ENCODE measurements at regions not wholly inside any gene's neighbourhood (a gene's known extent, or its start where the extent isn't known, plus 50 kb on each side); places are given as distances from the start of the nearest gene placed in this dataset.

- TF ChIP-seq, protein P1, sequence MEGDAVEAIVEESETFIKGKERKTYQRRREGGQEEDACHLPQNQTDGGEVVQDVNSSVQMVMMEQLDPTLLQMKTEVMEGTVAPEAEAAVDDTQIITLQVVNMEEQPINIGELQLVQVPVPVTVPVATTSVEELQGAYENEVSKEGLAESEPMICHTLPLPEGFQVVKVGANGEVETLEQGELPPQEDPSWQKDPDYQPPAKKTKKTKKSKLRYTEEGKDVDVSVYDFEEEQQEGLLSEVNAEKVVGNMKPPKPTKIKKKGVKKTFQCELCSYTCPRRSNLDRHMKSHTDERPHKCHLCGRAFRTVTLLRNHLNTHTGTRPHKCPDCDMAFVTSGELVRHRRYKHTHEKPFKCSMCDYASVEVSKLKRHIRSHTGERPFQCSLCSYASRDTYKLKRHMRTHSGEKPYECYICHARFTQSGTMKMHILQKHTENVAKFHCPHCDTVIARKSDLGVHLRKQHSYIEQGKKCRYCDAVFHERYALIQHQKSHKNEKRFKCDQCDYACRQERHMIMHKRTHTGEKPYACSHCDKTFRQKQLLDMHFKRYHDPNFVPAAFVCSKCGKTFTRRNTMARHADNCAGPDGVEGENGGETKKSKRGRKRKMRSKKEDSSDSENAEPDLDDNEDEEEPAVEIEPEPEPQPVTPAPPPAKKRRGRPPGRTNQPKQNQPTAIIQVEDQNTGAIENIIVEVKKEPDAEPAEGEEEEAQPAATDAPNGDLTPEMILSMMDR (IDR thresholded peaks at IDR 0.05; ENCODE audit: control extremely low read depth, extremely low read depth), result no peak
- ATAC-seq (ENCODE audit: insufficient read depth, low FRiP score), result no peak
These were observed 106.6 kb downstream of the VEGFA start for GRCh38 chr6:43876602-43877001.

GRCh38 chr6:43875849-43876572 lies 106.0 kb downstream of the VEGFA start:
- no peak overlapping the region for H3K9ac ChIP-seq (ENCODE audit: insufficient read depth in 1 of 2, low read length in 2 of 2)
- 86 to 88% methylated on average over 14 of the region's 14 CpGs for WGBS, 2 donors
- ATAC-seq (ENCODE audit: insufficient read depth, low FRiP score) (no peak), DNase-seq (no peak)
- H3K4me3 ChIP-seq, result no peak overlapping the region
- TF ChIP-seq, protein P1 (IDR thresholded peaks at IDR 0.05; ENCODE audit: control extremely low read depth, extremely low read depth), result no peak
- no peak overlapping the region for H3K27ac ChIP-seq (ENCODE audit: low read depth in 1 of 2, low read length in 1 of 2)
- H3K27me3 ChIP-seq (ENCODE audit: control insufficient read depth in 3 of 3, insufficient read depth in 3 of 3, low read length in 2 of 3), result no peaks in the 10 kb centered on the region
- H3K4me1 ChIP-seq (ENCODE audit: control insufficient read depth in 5 of 5, insufficient read depth in 5 of 5, low read length in 5 of 5), result peaks cover 0 to 23% (median 2%) of the 10 kb centered on the region in 5 donors
- H3K9me3 ChIP-seq (ENCODE audit: control insufficient read depth in 4 of 4, insufficient read depth in 3 of 4, low read length in 3 of 4), result no peaks in the 10 kb centered on the region
- H3K36me3 ChIP-seq (ENCODE audit: control insufficient read depth in 4 of 4, insufficient read depth in 4 of 4, low read length in 4 of 4), result no peaks in the 10 kb centered on the region

More at GRCh38 chr6:43876602-43877001, 106.6 kb downstream of the VEGFA start:
- no peaks in the 10 kb centered on the region for H3K36me3 ChIP-seq (ENCODE audit: control insufficient read depth in 4 of 4, insufficient read depth in 4 of 4, low read length in 4 of 4)
- H3K4me3 ChIP-seq, result no peak overlapping the region
- H3K27me3 ChIP-seq (ENCODE audit: control insufficient read depth in 3 of 3, insufficient read depth in 3 of 3, low read length in 2 of 3), result no peaks in the 10 kb centered on the region
- no peak overlapping the region for H3K27ac ChIP-seq (ENCODE audit: low read depth in 1 of 2, low read length in 1 of 2)
- peaks cover 0 to 23% (median 2%) of the 10 kb centered on the region in 5 donors for H3K4me1 ChIP-seq (ENCODE audit: control insufficient read depth in 5 of 5, insufficient read depth in 5 of 5, low read length in 5 of 5)
- WGBS, 2 donors, result 81 to 90% methylated on average over 4 of the region's 4 CpGs
- H3K9ac ChIP-seq (ENCODE audit: insufficient read depth in 1 of 2, low read length in 2 of 2), result no peak overlapping the region
- no peak for DNase-seq
- no peaks in the 10 kb centered on the region for H3K9me3 ChIP-seq (ENCODE audit: control insufficient read depth in 4 of 4, insufficient read depth in 3 of 4, low read length in 3 of 4)

- WGBS, 2 donors, result 90 to 91% methylated on average over 4 of the region's 4 CpGs
- DNase-seq (no peak), ATAC-seq (ENCODE audit: insufficient read depth, low FRiP score) (no peak)
- H3K9ac ChIP-seq (ENCODE audit: insufficient read depth in 1 of 2, low read length in 2 of 2), result no peak overlapping the region
- no peak overlapping the region for H3K27ac ChIP-seq (ENCODE audit: low read depth in 1 of 2, low read length in 1 of 2)
- H3K27me3 ChIP-seq (ENCODE audit: control insufficient read depth in 3 of 3, insufficient read depth in 3 of 3, low read length in 2 of 3), result no peaks in the 10 kb centered on the region
- no peaks in the 10 kb centered on the region for H3K9me3 ChIP-seq (ENCODE audit: control insufficient read depth in 4 of 4, insufficient read depth in 3 of 4, low read length in 3 of 4)
- H3K4me1 ChIP-seq (ENCODE audit: control insufficient read depth in 5 of 5, insufficient read depth in 5 of 5, low read length in 5 of 5), result peaks cover 0 to 25% (median 5%) of the 10 kb centered on the region in 5 donors
- no peak overlapping the region for H3K4me3 ChIP-seq
- TF ChIP-seq, protein P1 (IDR thresholded peaks at IDR 0.05; ENCODE audit: control extremely low read depth, extremely low read depth), result no peak
- H3K36me3 ChIP-seq (ENCODE audit: control insufficient read depth in 4 of 4, insufficient read depth in 4 of 4, low read length in 4 of 4), result no peaks in the 10 kb centered on the region
These were observed 105.0 kb downstream of the VEGFA start for GRCh38 chr6:43874814-43875590.

Data from lung (tissue), 11 donors.